Activated CD8-positive, alpha-beta memory T cell treated with anti-CD3 and anti-CD28 coated beads, Interleukin-2, amount 50 U/mL, for 1 hour (primary cell): ENCODE measurements at regions not wholly inside any gene's neighbourhood (a gene's known extent, or its start where the extent isn't known, plus 50 kb on each side); places are given as distances from the start of the nearest gene placed in this dataset.
"Not testable (repeated sequence)": the region's sequence is repeated elsewhere in the genome, so short reads cannot be mapped to it uniquely, and the experiment has no call there.

ENCODE experiments used
- DNase-seq: peaks from one replicate; pipeline ENCODE4 v3.0.0-alpha.2; 2020; ENCODE audit errors: extremely low read depth

DNA sequence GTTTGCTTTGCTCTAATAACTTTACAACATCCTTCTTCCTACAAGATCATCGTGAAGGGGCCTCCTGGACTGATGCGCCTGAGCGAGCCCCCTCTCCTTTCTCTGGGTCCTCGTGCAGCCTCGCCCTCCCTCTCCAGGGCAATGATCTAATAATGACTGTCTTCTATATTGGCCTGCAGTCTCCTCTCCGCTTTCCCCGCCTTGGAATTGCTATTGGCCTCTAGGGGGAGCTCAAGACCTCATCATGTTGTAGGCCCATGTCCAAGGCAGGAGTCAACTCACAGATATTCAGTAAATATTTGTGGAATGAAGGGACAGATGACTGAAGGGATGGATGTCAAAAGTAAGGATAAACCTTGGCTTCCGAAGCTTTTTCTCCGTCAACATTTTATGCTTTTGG, 1180.3 kb downstream of the TYW1 start:
- no peak for DNase-seq

DNA sequence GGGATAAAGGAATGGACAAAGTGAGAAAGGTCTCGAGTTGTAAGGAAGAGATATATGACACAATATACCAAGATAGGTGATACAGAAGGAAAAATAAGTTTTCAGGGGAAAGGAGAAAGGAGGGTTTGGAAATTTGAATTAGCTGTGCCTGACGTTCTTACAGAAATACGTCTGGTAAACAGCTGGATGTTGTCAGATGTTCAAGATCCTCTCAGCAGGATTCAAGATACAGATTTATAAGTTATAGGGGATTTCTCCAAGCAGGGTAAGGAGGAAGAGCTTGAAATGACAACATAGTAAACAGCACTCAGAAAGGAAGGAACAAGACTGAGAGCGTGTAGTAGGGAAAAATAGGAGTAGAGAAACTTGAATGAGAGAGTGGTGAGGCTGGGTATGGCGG, 1184.1 kb downstream of the TYW1 start:
- no peak for DNase-seq

DNA sequence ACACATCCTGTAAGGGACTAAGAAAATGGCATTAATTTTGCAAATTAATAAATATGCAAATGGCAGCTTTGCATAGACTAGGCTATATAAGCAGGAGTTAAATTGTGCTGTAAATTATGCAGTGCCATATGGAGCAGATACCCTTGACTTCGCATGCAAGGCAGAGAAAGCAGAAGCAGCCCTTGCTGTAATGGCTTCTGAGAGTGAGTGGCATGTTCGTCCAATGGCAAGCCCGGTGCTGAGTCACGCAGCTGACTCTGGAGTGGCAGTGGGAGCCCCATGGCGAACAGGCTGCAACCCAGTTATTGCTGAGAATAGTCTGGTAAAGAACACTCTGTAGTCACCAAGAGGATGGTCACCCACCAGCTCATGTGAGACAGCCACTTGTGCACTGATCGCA, 1186.5 kb downstream of the TYW1 start:
- DNase-seq: no peak

DNA sequence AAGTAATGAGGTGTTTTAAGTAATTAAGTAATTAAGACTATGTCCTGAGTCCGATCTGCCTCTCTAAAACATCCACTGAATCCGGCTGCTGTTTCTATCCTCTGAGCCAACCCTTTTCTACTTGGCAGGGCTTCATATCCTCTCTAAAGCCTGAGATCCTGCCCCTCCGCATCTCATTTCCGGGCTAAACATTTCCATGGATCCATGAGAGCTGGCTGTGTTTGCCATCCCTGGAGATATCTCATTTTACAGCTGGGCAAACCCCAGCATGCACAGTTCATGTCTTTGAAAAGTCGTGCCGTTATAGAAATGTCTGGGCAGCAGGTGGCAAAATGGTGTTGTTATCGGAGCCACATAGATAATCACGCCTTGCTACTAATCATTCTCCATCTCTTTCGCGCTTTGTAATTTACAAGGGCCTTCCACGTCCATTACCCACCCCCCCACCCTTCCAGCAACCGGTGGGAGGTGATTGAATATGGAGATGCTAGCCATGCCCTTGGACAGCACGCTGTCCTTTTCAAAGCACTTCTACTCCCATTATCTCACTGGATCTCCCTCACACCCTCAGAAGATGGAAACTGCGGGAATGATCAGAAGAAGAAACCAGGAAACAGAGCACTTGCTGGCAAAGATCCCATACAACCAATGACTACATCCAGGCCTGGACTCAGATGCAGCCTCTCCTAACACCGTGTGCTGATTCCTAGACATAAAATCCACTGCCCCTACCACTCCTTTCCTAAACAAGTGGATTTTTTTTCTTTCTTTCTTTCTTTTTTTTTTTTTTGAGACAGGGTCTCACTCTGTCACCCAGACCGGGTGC, 1189.2 kb downstream of the TYW1 start:
- DNase-seq: no peak

DNA sequence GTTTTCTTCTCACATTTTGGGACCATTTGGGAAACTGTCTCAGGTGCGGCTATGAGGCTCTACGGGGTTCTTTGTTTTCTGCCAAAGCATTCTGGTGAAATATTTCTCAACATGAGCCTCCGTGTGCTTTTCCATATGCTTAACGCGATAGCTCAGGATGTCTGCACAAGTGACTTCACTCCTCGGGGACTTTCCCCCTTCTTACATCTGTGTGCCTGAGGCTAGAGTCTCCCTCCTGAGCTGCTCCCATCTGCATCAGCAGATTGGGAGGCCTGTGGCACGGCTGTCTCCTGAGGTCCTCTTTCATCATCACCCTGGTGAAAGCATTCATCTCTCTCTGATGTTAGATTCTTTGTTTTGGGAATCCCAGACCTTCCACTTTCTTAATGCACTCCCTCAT, 1190.9 kb downstream of the TYW1 start:
- DNase-seq: no peak

DNA sequence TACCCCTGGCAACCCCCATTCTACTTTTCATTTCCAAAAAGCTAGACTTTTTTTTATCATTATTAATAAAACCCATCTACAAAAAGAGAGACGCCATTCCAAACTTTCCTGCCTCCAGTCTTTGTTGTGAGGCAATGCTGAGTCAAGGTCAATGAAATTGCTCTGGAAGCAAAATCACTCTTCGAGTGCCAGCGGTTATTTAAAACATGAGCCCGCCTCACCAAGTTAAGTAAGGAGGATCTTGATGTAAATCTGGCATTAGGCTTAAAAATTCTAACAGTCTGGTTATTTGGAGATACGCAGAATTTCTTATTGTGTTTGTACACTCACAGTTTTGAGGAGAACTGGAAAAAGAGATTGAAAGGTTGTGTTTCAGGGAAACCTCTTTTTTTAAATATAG, 1196.3 kb downstream of the TYW1 start:
- DNase-seq: no peak

DNA sequence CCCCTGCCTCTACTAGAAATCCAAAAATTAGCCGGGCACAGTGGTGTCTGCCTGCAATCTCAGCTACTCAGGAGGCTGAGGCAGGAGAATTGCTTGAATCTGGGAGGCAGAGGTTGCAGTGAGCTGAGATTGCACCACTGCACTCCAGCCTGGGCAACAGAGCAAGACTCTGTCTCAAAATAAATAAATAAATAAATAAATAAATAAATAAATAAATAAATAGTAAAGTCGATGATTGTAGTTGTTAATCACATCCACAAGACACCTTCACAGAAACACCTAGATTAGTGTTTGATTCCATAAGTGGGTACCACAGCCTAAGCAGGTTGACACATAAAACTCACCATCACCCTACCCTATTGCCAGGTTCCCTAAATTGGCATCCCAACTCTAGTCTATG, 1199.0 kb downstream of the TYW1 start:
- not testable (repeated sequence) for DNase-seq

DNA sequence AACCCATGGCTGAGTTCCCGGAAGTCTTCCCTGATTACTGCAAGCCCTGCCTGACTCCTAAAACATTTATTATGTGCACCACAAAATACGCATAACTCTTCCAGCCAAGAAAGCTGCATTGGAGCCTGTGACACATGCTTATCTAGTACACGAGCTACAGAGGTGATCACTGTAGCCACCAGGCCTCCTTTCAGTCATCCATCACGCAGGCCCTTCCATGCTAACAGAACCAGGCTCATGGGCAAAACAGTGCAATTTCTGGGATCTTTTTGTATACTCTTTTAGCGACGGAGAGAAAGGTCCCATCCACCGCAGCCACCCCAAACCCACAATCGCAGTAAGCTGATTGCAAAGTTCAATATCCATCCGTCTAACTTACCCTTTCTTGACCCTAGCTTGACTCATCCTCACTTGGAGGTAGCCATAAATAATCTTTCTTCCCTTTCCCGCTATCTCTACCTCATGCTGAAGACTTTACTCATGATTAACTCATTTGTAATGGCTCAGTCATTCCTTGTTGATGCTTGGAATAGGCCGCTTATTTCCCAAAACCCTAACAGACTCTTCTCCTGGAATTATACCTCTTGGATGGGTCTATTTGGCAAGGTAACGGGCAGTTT, 1203.5 kb downstream of the TYW1 start:
- DNase-seq: no peak

DNA sequence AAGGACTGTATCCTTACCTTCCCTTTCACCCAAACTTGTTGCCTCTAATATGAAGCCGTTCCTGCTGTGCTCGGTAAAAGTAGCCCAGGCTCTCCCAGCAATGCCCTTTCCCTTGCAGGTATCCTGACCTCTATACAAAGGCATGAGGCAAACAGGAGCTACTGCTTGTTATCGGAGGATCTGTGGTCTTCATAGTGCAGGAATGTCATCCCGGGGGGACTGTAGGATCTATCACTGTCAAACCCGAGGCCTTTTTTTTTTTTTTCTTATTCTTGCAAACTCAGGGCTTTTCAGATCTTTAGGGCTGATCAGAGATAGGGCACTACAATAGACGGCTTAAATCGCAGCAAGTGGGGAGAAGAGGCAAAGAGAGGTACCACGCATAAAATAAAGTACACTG, 1206.6 kb downstream of the TYW1 start:
- no peak for DNase-seq

DNA sequence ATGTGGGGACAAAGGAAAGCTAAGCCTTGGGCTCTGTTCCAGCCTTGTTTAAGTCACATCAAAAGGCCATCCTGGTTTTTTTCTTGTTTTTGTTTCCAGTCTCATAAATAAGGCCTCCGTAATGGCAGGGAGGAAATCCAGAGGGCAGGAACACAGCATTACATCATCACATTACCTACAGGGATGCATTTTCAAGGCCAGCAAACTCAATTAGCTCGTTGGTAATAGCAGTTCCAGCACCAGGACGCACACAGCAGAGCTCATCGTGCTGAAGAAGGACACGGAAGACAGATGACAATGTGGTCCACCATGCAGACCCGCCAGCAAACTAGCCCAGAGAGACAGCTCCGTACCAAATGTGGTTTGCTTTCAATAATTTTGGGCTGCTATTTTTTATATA, 1209.2 kb downstream of the TYW1 start:
- no peak for DNase-seq

DNA sequence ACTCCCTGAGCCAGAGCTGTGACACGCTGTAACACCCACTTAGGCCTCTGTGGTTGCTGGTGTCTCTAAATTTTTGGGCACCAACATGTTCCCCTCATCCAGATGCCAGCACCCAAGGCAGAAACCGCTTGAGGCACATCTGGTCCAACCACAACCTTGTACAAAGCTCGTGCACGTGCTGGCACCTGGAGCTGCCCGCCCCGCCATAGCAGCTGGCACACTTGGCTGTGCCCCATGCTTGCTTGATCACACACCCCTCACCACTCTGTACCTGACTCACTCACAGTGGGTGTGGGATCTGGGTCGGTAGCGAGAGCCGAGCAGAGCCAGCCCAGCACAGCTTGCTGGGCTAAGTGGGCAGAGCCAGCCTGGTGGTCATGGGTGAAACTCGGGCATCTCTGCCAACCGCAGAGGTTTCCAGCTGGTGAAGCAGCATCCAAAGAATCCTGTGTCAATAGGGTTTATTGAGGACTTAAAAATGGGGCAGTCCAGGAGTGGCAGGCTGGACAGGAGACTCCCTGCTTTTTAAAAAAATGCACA, 1210.4 kb downstream of the TYW1 start:
- no peak for DNase-seq

DNA sequence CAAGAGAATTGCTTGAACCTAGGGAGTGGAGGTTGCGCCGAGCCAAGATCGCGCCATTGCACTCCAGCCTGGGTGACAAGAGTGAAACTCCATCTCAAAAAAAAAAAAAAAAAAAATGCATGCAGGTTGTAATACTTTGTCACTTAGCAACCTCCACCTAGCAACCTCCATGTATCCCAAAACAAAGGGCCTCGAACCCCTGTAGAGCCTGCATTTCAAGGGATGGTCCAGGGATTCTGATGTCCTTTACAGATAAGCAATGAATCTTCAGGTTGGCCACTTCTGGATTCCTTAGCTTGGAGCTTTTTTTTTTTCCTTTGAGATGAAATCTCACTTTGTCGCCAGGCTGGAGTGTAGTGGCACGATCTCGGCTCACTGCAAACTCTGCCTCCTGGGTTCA, 1211.0 kb downstream of the TYW1 start:
- DNase-seq: no peak

DNA sequence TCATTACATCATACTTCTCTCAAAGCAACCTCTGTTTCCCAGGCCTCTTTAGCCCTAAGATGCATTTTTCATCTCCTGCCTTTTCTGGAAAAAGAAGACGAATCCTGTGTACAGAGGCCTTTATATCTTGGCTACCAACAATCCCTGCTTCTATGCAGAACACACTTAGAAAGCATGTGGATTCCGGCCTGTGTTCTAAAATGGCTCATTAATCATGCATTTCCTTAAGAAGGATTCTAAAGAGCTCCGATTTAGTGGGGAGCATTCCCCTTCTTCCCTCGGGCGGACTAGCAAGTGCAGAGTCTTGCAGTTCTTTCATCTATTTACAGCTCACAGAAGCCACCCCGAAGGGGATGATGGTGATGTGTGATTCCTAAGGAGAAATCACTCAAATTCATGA, 1212.9 kb downstream of the TYW1 start:
- DNase-seq: no peak

DNA sequence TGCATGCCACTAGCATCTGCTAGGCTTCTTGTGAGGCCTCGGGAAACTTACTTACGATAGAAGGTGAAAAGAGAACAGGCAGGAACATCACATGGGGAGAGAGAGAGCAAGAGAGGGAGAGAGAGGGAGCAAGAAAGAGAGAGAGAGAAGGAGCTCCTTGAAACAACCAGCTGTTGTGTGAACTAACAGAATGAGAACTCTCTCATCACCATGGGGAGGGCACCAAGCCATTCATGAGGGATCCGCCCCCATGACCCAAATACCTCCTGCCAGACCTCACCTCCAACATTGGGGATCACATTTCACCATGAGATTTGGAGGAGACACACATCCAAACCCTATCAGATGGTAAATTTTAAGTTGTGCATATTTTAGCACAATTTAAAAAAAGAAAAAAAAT, 1217.2 kb downstream of the TYW1 start:
- no peak for DNase-seq

DNA sequence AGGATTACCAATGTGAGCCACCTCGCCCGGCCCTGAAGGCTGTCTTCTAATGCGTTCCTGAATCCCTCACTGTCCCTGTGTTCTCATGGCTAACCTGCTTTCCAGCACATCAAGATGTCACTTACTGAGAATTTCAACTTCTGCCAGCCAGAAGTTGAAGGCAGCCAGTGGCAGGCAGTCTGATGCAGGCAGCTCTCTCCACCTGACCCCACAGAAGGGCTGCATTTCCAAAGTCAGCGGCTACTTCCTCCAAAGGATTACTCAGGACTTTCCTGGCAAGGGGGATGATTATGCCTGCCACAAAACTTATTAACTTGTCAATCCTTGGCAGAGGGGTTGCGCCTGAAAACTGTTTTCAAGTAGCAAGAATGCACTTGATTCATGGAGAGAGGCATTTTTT, 1219.4 kb downstream of the TYW1 start:
- DNase-seq: no peak

DNA sequence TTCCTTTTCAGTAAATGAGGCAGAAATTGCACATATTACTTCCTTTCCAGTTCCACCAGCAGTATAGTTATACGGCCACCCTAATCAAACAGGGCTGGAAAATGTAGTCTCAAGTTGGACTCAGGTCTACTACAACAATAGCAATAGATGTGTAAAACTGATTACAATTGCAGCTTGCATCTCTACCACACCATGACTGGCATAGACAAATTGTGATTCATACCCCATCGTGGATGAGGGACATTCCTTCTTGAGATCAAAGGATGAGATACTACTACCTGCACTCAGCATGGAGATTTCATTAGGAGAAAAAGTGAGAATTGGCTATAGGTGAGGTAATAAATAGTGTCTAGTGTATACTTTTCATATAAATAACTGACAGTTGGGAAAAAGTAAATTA, 1220.8 kb downstream of the TYW1 start:
- DNase-seq: no peak

DNA sequence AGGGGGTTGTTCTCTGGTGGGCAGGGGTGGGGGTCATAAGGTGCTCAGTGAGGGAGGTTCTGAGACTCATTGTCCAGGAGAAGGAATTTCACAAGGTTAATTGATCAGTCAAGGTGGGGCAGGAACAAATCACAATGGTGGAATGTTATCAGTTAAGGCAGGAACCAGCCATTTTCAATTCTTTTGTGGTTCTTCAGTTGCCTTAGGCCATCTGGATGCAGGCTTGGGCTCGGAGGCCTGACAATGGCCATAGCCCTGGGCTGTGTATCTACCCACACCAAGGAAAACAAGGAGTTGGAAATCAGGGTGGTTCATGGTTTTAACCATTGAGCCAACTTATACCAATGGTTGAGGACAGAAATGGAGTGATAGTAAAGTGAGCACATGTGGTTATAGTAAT, 1221.8 kb downstream of the TYW1 start:
- no peak for DNase-seq

DNA sequence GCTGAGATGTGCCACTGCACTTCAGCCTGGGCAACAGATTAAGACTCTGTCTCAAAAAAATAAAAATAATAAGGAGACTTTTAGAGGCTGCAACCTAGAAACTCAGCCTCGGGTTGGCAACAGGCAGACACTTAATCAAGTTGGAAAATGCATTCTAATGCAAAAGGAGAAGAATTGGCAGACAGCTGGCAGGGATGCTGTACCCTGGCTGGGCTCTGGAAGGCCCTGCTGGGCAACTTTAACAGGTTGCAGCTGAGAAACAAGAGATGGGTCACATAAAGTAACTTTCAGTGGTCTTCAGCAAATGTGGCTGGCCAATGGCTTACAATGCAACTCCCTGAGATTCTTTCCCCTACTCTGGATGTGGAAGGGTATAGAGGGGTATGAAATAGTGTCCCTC, 1225.7 kb downstream of the TYW1 start:
- DNase-seq: no peak

DNA sequence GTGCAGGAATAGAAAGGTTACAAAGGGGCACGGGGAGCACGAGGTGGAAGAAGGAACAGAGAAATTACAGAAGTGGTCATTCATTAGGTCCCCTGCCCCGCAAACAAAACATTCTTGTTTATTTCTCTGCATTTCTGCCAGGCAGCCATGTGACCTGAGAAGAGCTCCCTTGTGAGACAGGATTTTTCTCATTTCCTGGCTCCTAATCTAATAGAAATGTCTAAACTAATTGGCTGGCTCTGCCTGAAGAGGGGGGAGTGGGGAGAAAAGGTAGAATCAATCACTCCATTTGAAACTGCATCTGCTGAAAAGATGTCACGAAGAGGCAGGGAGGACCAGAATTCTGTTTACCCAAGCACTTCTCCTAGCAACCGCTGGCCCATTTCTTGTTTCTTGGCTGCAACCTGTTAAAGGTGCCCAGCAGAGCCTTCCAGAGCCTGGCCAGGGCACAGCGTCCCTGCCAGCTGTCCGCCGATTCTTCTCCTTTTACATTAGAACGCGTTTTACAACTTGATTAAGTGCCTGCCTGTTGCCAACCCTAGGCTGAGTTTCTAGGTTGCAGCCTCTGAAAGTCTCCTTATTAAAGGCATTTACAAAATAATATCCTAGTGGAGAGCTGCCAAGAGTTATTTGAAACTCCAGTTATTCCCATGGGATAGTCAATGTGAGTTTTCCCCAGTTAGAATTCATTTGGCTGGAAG, 1227.6 kb downstream of the TYW1 start:
- no peak for DNase-seq

DNA sequence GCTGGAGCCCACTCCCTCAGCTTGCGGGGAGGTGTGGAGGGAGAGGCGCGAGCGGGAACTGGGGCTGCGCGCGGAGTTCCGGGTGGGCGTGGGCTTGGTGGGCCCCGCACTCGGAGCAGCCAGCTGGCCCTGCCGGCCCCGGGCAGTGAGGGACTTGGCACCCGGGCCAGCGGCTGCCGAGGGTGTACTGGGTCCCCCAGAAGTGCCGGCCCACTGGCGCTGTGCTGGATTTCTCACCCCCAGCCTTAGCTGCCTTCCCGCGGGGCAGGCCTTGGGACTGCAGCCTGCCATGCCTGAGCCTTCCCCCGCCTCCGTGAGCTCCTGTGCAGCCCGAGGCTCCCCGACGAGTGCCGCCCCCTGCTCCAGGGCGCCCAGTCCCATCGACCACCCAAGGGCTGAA, 1234.4 kb downstream of the TYW1 start:
- DNase-seq: not testable (repeated sequence)

DNA sequence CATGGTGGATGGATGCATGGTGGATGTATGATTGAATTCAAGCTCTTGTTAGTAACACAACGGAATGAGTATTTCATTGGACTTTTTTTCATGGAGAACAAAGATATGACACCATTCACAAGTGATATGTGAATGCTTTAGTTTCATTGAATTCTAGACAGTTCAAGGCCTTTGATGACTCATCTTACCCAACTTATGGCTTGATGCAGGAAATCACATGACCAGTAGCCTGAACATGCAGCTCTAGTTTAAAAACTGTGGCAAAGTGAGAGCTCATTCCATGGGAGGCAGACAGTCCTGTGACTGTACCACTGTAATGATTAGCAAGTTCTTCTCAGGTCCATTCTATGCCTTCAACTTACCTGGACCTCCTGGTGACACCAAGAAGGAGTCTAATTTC, 1239.3 kb downstream of the TYW1 start:
- no peak for DNase-seq

DNA sequence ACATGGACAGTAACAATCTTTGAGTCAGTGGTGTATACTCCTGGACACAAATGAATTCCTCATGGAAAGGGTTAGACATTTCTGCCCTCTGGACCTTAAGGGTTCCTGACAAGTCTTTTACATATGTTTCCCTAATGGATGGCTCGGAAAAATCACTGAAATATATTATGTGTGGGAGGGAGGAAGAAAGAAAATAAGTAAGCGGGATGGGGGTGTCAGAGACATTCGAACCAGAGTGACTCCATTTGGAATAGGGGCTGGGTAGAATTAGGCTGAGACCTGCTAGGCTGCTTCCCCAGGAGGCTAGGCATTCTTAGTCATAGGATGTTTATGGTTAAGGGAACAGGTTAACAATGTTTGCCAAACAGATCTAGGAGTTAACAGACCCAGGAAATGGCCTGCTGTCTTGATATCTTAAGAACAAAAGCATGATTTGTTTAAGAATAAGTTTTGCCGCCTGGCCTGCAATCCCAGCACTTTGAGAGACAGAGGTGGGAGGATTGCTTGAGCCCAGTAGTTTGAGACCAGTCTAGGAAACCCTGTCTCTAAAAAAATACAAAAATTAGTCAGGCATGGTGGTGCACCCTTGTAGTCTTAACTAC, 1241.7 kb downstream of the TYW1 start:
- no peak for DNase-seq
